Keratinocyte (primary cell): ENCODE measurements at regions not wholly inside any gene's neighbourhood (a gene's known extent, or its start where the extent isn't known, plus 50 kb on each side); places are given as distances from the start of the nearest gene placed in this dataset.

Source experiments
- DNase-seq: peaks from one replicate; pipeline ENCODE4 v3.0.0-alpha.2; 2011; ENCODE audit warnings: low read depth, missing footprints, low spot score
- FAIRE-seq: peaks from 2 replicates; lab custom pipeline; 2011; peaks lifted over from hg19 to GRCh38; lab: Jason Lieb, UNC
- H2AFZ ChIP-seq: 2 replicates; pipeline ENCODE4 v1.6.0; 2012; ENCODE audit warnings: low read length, control low read depth, inconsistent platforms; ENCODE audit not compliant: control insufficient read depth
- H3K27ac ChIP-seq: 2 replicates; pipeline ENCODE4 v1.5.1; 2011; ENCODE audit warnings: low read length; ENCODE audit not compliant: control insufficient read depth, insufficient read depth
- H3K27me3 ChIP-seq: 3 replicates; pipeline ENCODE4 v1.6.0; 2011; ENCODE audit warnings: low read length; ENCODE audit not compliant: control insufficient read depth, insufficient read depth; ENCODE audit errors: extremely low read depth
- H3K36me3 ChIP-seq, 2 experiments: 2 replicates in 1 of 2; 3 replicates in 1 of 2; pipeline ENCODE4 v1.5.1; 2011; ENCODE audit warnings: low read length in 2 of 2, mild to moderate bottlenecking in 1 of 2; ENCODE audit not compliant: control insufficient read depth in 2 of 2, insufficient read depth in 2 of 2; ENCODE audit errors: extremely low read depth in 1 of 2
- H3K4me1 ChIP-seq: 3 replicates; pipeline ENCODE4 v1.5.1; 2011; ENCODE audit warnings: low read length; ENCODE audit not compliant: control insufficient read depth, insufficient read depth; ENCODE audit errors: extremely low read depth
- H3K4me2 ChIP-seq: 3 replicates; pipeline ENCODE4 v1.6.0; 2011; ENCODE audit warnings: low read depth, low read length; ENCODE audit not compliant: control insufficient read depth, insufficient read depth; ENCODE audit errors: extremely low read depth
- H3K4me3 ChIP-seq, 3 experiments: fragments of 200-600 bp in 1 of 3; sonication (generic) in 1 of 3; 2 replicates in 2 of 3; 3 replicates in 1 of 3; pipeline ENCODE4 v1.5.1; 2011 to 2016; ENCODE audit warnings: low read length in 3 of 3, mild to moderate bottlenecking in 3 of 3, control low read depth in 2 of 3, inconsistent platforms in 1 of 3, low read depth in 1 of 3, mixed read lengths in 1 of 3, mixed run types in 1 of 3, moderate library complexity in 1 of 3; ENCODE audit not compliant: control insufficient read depth in 2 of 3, insufficient read depth in 2 of 3; ENCODE audit errors: extremely low read depth in 1 of 3
- H3K79me2 ChIP-seq: 2 replicates; pipeline ENCODE4 v1.6.0; 2012; ENCODE audit warnings: low read length; ENCODE audit not compliant: control insufficient read depth, insufficient read depth
- H3K9ac ChIP-seq: 3 replicates; pipeline ENCODE4 v1.6.0; 2011; ENCODE audit warnings: low read length; ENCODE audit not compliant: control insufficient read depth, insufficient read depth; ENCODE audit errors: extremely low read depth
- H3K9me1 ChIP-seq: 3 replicates; pipeline ENCODE4 v1.6.0; 2011; ENCODE audit warnings: low read length; ENCODE audit not compliant: control insufficient read depth, insufficient read depth; ENCODE audit errors: extremely low read depth
- H3K9me3 ChIP-seq: 2 replicates; pipeline ENCODE4 v1.5.1; 2012; ENCODE audit warnings: low read depth, low read length; ENCODE audit not compliant: control insufficient read depth
- H4K20me1 ChIP-seq: 3 replicates; pipeline ENCODE4 v1.6.0; 2011; ENCODE audit warnings: low read length; ENCODE audit not compliant: control insufficient read depth, insufficient read depth; ENCODE audit errors: extremely low read depth
- EZH2 ChIP-seq: IDR thresholded peaks from one replicate; pipeline ENCODE4 v1.6.1; 2012; ENCODE audit warnings: inconsistent platforms, mild to moderate bottlenecking, low read length, moderate library complexity
- dilution Hi-C: fragments of 300-500 bp; cut with MboI; formaldehyde crosslinking; loops from one replicate; pipeline ENCODE4 v1.7.0; 2020; ENCODE audit warnings: low sequenced_read_pairs; ENCODE audit not compliant: extremely low pct_ligation_motif_present
- TF ChIP-seq, protein P1 (sequence below), 3 experiments: IDR thresholded peaks in 1 of 3; conservative IDR thresholded peaks in 1 of 3; optimal IDR thresholded peaks in 1 of 3; 2 replicates in 2 of 3; 3 replicates in 1 of 3; pipeline versions ENCODE3 to v1.5.1; 2011; ENCODE audit warnings: low read length in 3 of 3, mild to moderate bottlenecking in 3 of 3, moderate library complexity in 2 of 3, control low read depth in 1 of 3, inconsistent platforms in 1 of 3; ENCODE audit not compliant: insufficient read depth in 2 of 3; ENCODE audit errors: extremely low read depth in 1 of 3

DNA sequence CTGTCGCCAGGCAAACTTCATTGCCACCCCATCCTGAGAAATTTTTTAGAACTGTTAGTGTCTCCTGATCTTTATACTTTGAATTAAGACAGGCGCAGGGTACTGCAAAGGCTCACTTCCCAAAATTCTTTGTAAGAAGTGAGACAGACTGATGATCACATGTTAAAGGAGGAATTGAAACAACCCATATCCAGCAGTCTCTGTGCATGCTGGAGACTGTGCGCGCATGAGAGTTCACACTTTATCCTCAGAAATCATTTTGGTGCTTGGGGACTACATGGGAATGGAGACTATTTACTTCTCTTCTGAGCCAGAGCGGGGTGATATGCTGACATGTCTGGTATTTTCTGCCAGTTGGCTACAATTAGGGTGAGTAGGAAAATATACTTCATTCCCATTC is 91.2 kb downstream of the ZNF474 start:
- TF ChIP-seq, protein P1, sequence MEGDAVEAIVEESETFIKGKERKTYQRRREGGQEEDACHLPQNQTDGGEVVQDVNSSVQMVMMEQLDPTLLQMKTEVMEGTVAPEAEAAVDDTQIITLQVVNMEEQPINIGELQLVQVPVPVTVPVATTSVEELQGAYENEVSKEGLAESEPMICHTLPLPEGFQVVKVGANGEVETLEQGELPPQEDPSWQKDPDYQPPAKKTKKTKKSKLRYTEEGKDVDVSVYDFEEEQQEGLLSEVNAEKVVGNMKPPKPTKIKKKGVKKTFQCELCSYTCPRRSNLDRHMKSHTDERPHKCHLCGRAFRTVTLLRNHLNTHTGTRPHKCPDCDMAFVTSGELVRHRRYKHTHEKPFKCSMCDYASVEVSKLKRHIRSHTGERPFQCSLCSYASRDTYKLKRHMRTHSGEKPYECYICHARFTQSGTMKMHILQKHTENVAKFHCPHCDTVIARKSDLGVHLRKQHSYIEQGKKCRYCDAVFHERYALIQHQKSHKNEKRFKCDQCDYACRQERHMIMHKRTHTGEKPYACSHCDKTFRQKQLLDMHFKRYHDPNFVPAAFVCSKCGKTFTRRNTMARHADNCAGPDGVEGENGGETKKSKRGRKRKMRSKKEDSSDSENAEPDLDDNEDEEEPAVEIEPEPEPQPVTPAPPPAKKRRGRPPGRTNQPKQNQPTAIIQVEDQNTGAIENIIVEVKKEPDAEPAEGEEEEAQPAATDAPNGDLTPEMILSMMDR (optimal IDR thresholded peaks at IDR 0.05 in 1 of 3, IDR thresholded peaks at IDR 0.05 in 1 of 3, conservative IDR thresholded peaks at IDR 0.05 in 1 of 3; ENCODE audit: extremely low read depth in 1 of 3, insufficient read depth in 2 of 3, low read length in 3 of 3), result no peak
- no peak for TF ChIP-seq EZH2
- FAIRE-seq (no peak), DNase-seq (no peak)
- H4K20me1 ChIP-seq, result no peaks in the 10 kb centered on the region
- H3K4me2 ChIP-seq, result no peak overlapping the region
- no peaks in the 10 kb centered on the region for H3K9me3 ChIP-seq
- dilution Hi-C loops, result no loop called here
- H3K36me3 ChIP-seq, result no peaks in the 10 kb centered on the region
- no peak overlapping the region for H2AFZ ChIP-seq
- H3K27me3 ChIP-seq, result no peaks in the 10 kb centered on the region
- no peak overlapping the region for H3K27ac ChIP-seq
- H3K9me1 ChIP-seq, result no peaks in the 10 kb centered on the region
- H3K9ac ChIP-seq, result no peak overlapping the region
- no peaks in the 10 kb centered on the region for H3K4me1 ChIP-seq
- no peak overlapping the region for H3K4me3 ChIP-seq
- H3K79me2 ChIP-seq, result no peaks in the 10 kb centered on the region

GRCh38 chr5:122221857-122222256 is 90.2 kb upstream of the SNCAIP start:
- dilution Hi-C loops, result no loop called here
- H3K36me3 ChIP-seq, result no peaks in the 10 kb centered on the region
- H2AFZ ChIP-seq, result no peak overlapping the region
- no peak overlapping the region for H3K4me2 ChIP-seq
- no peak overlapping the region for H3K9ac ChIP-seq
- no peak for DNase-seq
- H3K4me3 ChIP-seq, result no peak overlapping the region
- no peaks in the 10 kb centered on the region for H3K79me2 ChIP-seq
- no peak for TF ChIP-seq EZH2
- TF ChIP-seq, protein P1 (optimal IDR thresholded peaks at IDR 0.05 in 1 of 3, IDR thresholded peaks at IDR 0.05 in 1 of 3, conservative IDR thresholded peaks at IDR 0.05 in 1 of 3; ENCODE audit: extremely low read depth in 1 of 3, insufficient read depth in 2 of 3, low read length in 3 of 3), result peak in 1 of 3 experiments; percentile 2
- no peak overlapping the region for H3K27ac ChIP-seq
- H3K27me3 ChIP-seq, result no peaks in the 10 kb centered on the region
- no peaks in the 10 kb centered on the region for H4K20me1 ChIP-seq
- no peaks in the 10 kb centered on the region for H3K4me1 ChIP-seq
- H3K9me1 ChIP-seq, result no peaks in the 10 kb centered on the region
- FAIRE-seq, result no peak
- H3K9me3 ChIP-seq, result no peaks in the 10 kb centered on the region
